MM.1S (cell line): ENCODE measurements at regions not wholly inside any gene's neighbourhood (a gene's known extent, or its start where the extent isn't known, plus 50 kb on each side); places are given as distances from the start of the nearest gene placed in this dataset.

Source experiments
- CTCF ChIP-seq: fragments of 300-600 bp; sonication (generic); IDR thresholded peaks from 2 replicates; pipeline ENCODE4 v1.5.1; 2016; ENCODE audit warnings: antibody characterized with exemption, low read length, mixed read lengths
- EZH2 ChIP-seq: fragments of 300-600 bp; sonication (generic); optimal IDR thresholded peaks from 2 replicates; pipeline ENCODE3; 2017; ENCODE audit warnings: low read depth, mild to moderate bottlenecking, antibody characterized with exemption, low read length, mixed read lengths

GRCh38 chr17:13154930-13155329, 137.1 kb upstream of the ELAC2 start:
- TF ChIP-seq CTCF (no peak), EZH2 (no peak)
